GM20431 (cell line): ENCODE measurements at regions not wholly inside any gene's neighbourhood (a gene's known extent, or its start where the extent isn't known, plus 50 kb on each side); places are given as distances from the start of the nearest gene placed in this dataset.

Experiments
- in situ Hi-C: fragments of 300-500 bp; cut with MseI, MboI; formaldehyde crosslinking; loops from one replicate; pipeline ENCODE4 v1.15.0; 2020; ENCODE audit warnings: low sequenced_read_pairs; ENCODE audit not compliant: unreplicated experiment

- in situ Hi-C loops, result loop anchor here (10.0 kb wide), 1 partner anchor 231 kb away; no protein-coding TSS in a partner anchor
Observed at GRCh38 chr13:110826101-110826500, 88.8 kb downstream of the ANKRD10 start.

GRCh38 chr13:110826861-110827672 is 87.8 kb downstream of the ANKRD10 start:
- in situ Hi-C loops, result loop anchor here (10.0 kb wide), 1 partner anchor 232 kb away; no protein-coding TSS in a partner anchor
